Karpas-422 (cell line): ENCODE measurements at regions not wholly inside any gene's neighbourhood (a gene's known extent, or its start where the extent isn't known, plus 50 kb on each side); places are given as distances from the start of the nearest gene placed in this dataset.

Experiments used
- DNase-seq: peaks from one replicate; pipeline ENCODE4 v3.0.0-alpha.2; 2015
- H2AFZ ChIP-seq: fragments of 200-600 bp; sonication (generic); 2 replicates; pipeline ENCODE4 v1.6.1; 2014; ENCODE audit warnings: antibody characterized with exemption, low read length, mixed read lengths
- H3K27ac ChIP-seq: fragments of 200-600 bp; sonication (generic); 2 replicates; pipeline ENCODE4 v1.5.1; 2014; ENCODE audit warnings: mild to moderate bottlenecking, low read length, moderate library complexity
- H3K27me3 ChIP-seq: fragments of 200-600 bp; sonication (generic); 2 replicates; pipeline ENCODE4 v1.6.1; 2014; ENCODE audit warnings: low read length, mixed read lengths
- H3K36me3 ChIP-seq: fragments of 200-600 bp; sonication (generic); 2 replicates; pipeline ENCODE4 v1.6.1; 2014; ENCODE audit warnings: low read length, mixed read lengths; ENCODE audit not compliant: insufficient read depth
- H3K4me1 ChIP-seq: fragments of 200-600 bp; sonication (generic); 2 replicates; pipeline ENCODE4 v1.6.1; 2014; ENCODE audit warnings: mild to moderate bottlenecking, low read length, mixed read lengths
- H3K4me2 ChIP-seq: fragments of 200-600 bp; sonication (generic); 2 replicates; pipeline ENCODE4 v1.6.1; 2014; ENCODE audit warnings: low read length, low read depth, mild to moderate bottlenecking; ENCODE audit not compliant: poor library complexity, severe bottlenecking
- H3K4me3 ChIP-seq: fragments of 200-600 bp; sonication (generic); 2 replicates; pipeline ENCODE4 v1.5.1; 2014; ENCODE audit warnings: mild to moderate bottlenecking, antibody characterized with exemption, low read length, mixed read lengths
- H3K79me2 ChIP-seq: fragments of 200-600 bp; sonication (generic); 2 replicates; pipeline ENCODE4 v1.6.1; 2014; ENCODE audit warnings: mild to moderate bottlenecking, low read length, mixed read lengths
- H3K9ac ChIP-seq: fragments of 200-600 bp; sonication (generic); 2 replicates; pipeline ENCODE4 v1.6.0; 2014; ENCODE audit warnings: low read length
- H3K9me2 ChIP-seq: fragments of 200-600 bp; sonication (generic), shearing (Covaris generic); replicated peaks from 2 replicates; pipeline ENCODE4 v1.6.0; 2014; ENCODE audit warnings: mild to moderate bottlenecking, low read length, moderate library complexity; ENCODE audit not compliant: insufficient read depth
- H3K9me3 ChIP-seq: fragments of 300-700, 200-600 bp; sonication (generic); 2 replicates; pipeline ENCODE4 v1.6.1; 2014; ENCODE audit warnings: low read length, mixed read lengths
- H4K20me1 ChIP-seq: fragments of 200-600 bp; sonication (generic); 2 replicates; pipeline ENCODE4 v1.6.1; 2014; ENCODE audit warnings: mild to moderate bottlenecking, antibody characterized with exemption, low read length, low read depth; ENCODE audit not compliant: insufficient read depth

DNA sequence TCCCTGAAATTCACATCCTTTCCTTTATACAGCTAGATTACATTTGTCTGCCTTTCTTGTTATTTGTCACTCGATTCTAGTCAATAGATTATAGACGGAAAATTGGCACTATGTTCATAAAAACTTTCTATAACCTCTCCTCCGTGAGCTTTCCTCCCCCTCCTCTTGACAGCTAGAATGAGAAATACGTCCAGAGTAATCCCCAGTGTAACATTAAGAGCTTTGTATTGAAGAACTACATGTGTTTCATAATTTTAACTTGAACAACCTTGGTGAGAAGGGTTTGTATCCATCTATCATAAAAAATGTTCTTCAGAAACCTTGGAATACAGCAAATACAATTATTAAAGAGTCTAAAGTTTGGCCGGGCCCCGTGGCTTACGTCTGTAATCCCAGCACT lies 1707.4 kb downstream of the PCDH7 start:
- no peaks in the 10 kb centered on the region for H3K36me3 ChIP-seq
- no peaks in the 10 kb centered on the region for H3K4me1 ChIP-seq
- H4K20me1 ChIP-seq, result no peaks in the 10 kb centered on the region
- no peak overlapping the region for H3K4me3 ChIP-seq
- no peaks in the 10 kb centered on the region for H3K27me3 ChIP-seq
- H3K27ac ChIP-seq, result no peak overlapping the region
- no peak overlapping the region for H3K4me2 ChIP-seq
- no peaks in the 10 kb centered on the region for H3K9me2 ChIP-seq
- no peak for DNase-seq
- H3K9me3 ChIP-seq, result peaks cover 34% of the 10 kb centered on the region
- H2AFZ ChIP-seq, result no peak overlapping the region
- H3K9ac ChIP-seq, result no peak overlapping the region
- no peaks in the 10 kb centered on the region for H3K79me2 ChIP-seq

DNA sequence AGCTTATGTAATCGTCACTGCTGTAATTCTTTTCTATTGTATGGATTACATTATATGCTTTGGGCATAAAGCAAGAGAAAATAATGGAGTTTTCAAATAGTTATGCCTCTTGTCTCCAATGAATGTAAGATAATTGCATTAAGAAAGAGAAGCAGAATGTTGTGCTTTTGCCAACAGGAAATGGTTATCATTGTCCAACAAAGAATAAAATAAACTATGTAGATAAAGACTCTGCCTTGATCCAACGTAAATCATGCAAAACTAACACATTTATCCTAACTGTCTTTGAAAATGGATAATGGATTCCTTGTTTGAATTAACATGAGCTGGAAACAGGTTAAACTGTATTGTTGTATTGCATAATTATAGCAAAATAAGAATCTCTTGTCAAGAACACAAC lies 1709.0 kb downstream of the PCDH7 start:
- no peaks in the 10 kb centered on the region for H3K79me2 ChIP-seq
- no peak overlapping the region for H3K27ac ChIP-seq
- no peaks in the 10 kb centered on the region for H4K20me1 ChIP-seq
- no peaks in the 10 kb centered on the region for H3K36me3 ChIP-seq
- no peaks in the 10 kb centered on the region for H3K27me3 ChIP-seq
- no peak overlapping the region for H3K4me2 ChIP-seq
- no peak overlapping the region for H3K4me3 ChIP-seq
- no peak overlapping the region for H3K9ac ChIP-seq
- H3K4me1 ChIP-seq, result no peaks in the 10 kb centered on the region
- no peak overlapping the region for H2AFZ ChIP-seq
- no peaks in the 10 kb centered on the region for H3K9me2 ChIP-seq
- H3K9me3 ChIP-seq, result peaks cover 30% of the 10 kb centered on the region
- no peak for DNase-seq

GRCh38 chr4:32435308-32435707 lies 1715.1 kb downstream of the PCDH7 start:
- peaks cover 30% of the 10 kb centered on the region for H3K9me3 ChIP-seq

GRCh38 chr4:32436816-32437215 lies 1716.6 kb downstream of the PCDH7 start:
- no peaks in the 10 kb centered on the region for H3K79me2 ChIP-seq
- no peaks in the 10 kb centered on the region for H4K20me1 ChIP-seq
- no peak overlapping the region for H3K4me3 ChIP-seq
- no peak overlapping the region for H3K27ac ChIP-seq
- H3K4me2 ChIP-seq, result no peak overlapping the region
- H3K4me1 ChIP-seq, result no peaks in the 10 kb centered on the region
- H3K27me3 ChIP-seq, result no peaks in the 10 kb centered on the region
- H3K9me2 ChIP-seq, result no peaks in the 10 kb centered on the region
- no peak overlapping the region for H2AFZ ChIP-seq
- H3K36me3 ChIP-seq, result no peaks in the 10 kb centered on the region
- H3K9me3 ChIP-seq, result peaks cover 32% of the 10 kb centered on the region
- DNase-seq, result no peak
- H3K9ac ChIP-seq, result no peak overlapping the region

More at GRCh38 chr4:32435308-32435707, 1715.1 kb downstream of the PCDH7 start:
- Histone ChIP-seq H3K27ac (no peak overlapping the region), H3K27me3 (no peaks in the 10 kb centered on the region), H3K79me2 (no peaks in the 10 kb centered on the region), H3K36me3 (no peaks in the 10 kb centered on the region), H4K20me1 (no peaks in the 10 kb centered on the region), H2AFZ (no peak overlapping the region), H3K4me3 (no peak overlapping the region), H3K4me2 (no peak overlapping the region), H3K9ac (no peak overlapping the region), H3K9me2 (no peaks in the 10 kb centered on the region), H3K4me1 (no peaks in the 10 kb centered on the region)
- DNase-seq, result no peak

DNA sequence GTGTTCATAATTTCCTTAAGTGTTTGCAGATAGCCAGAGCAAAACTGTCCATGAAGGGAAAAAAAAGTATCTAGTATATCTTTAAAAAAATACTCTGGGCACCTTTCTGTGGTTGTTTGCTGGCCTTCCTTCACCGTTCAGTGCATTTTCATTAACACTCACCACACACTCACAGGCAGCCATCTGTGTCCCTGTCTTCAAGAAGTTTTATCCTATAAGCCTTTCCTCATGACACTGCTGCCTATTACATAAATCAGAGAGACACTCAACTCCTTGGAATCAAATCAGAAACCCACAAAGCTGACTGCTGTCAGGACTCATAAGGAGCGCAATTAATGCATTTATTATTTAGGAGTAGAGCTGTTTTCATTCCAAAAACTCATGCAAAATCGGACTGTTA lies 1720.2 kb downstream of the PCDH7 start:
- no peaks in the 10 kb centered on the region for H3K4me1 ChIP-seq
- H3K27ac ChIP-seq, result no peak overlapping the region
- DNase-seq, result no peak
- H4K20me1 ChIP-seq, result no peaks in the 10 kb centered on the region
- H3K27me3 ChIP-seq, result no peaks in the 10 kb centered on the region
- no peak overlapping the region for H3K9ac ChIP-seq
- H3K36me3 ChIP-seq, result no peaks in the 10 kb centered on the region
- no peak overlapping the region for H3K4me2 ChIP-seq
- no peak overlapping the region for H2AFZ ChIP-seq
- H3K9me3 ChIP-seq, result peaks cover 35% of the 10 kb centered on the region
- no peak overlapping the region for H3K4me3 ChIP-seq
- no peaks in the 10 kb centered on the region for H3K9me2 ChIP-seq
- no peaks in the 10 kb centered on the region for H3K79me2 ChIP-seq

- Histone ChIP-seq H3K27me3 (no peaks in the 10 kb centered on the region), H3K79me2 (no peaks in the 10 kb centered on the region), H3K4me1 (no peaks in the 10 kb centered on the region), H3K9ac (no peak overlapping the region), H3K4me3 (no peak overlapping the region), H3K36me3 (no peaks in the 10 kb centered on the region), H3K9me2 (no peaks in the 10 kb centered on the region), H4K20me1 (no peaks in the 10 kb centered on the region), H3K9me3 (peaks cover 37% of the 10 kb centered on the region), H2AFZ (no peak overlapping the region), H3K4me2 (no peak overlapping the region), H3K27ac (no peak overlapping the region)
- DNase-seq, result no peak
Measured at GRCh38 chr4:32454482-32454881, 1734.3 kb downstream of the PCDH7 start.

DNA sequence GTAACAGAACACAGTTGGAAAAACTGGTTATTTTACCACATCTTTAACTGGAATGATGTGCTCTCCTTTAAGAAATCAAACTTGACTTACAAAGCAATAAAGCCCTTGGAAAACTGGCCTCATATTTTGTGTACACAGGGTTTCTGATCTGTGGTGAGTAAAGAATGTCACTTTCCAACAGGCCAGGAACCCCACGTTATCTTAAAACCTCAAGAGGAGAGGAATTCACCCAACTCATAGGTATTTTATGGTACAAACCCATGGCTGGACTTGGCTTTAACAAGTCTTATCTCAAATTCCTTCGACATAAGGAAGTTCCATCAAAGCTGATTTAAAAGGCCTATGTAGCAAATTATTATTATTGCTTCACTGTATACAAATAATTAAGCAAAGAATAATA lies 1735.1 kb downstream of the PCDH7 start:
- Histone ChIP-seq H3K79me2 (no peaks in the 10 kb centered on the region), H3K4me1 (no peaks in the 10 kb centered on the region), H4K20me1 (no peaks in the 10 kb centered on the region), H3K9ac (no peak overlapping the region), H3K4me3 (no peak overlapping the region), H3K27ac (no peak overlapping the region), H3K9me3 (peaks cover 31% of the 10 kb centered on the region), H3K4me2 (no peak overlapping the region), H3K27me3 (no peaks in the 10 kb centered on the region), H2AFZ (no peak overlapping the region; the same call in 1 of the 2 replicates), H3K36me3 (no peaks in the 10 kb centered on the region), H3K9me2 (no peaks in the 10 kb centered on the region)
- DNase-seq, result no peak

- H3K4me3 ChIP-seq, result no peak overlapping the region
- H3K9ac ChIP-seq, result no peak overlapping the region
- no peaks in the 10 kb centered on the region for H3K27me3 ChIP-seq
- H2AFZ ChIP-seq, result no peak overlapping the region
- H3K79me2 ChIP-seq, result no peaks in the 10 kb centered on the region
- H3K9me3 ChIP-seq, result peaks cover 33% of the 10 kb centered on the region
- no peaks in the 10 kb centered on the region for H4K20me1 ChIP-seq
- H3K9me2 ChIP-seq, result no peaks in the 10 kb centered on the region
- DNase-seq, result no peak
- H3K36me3 ChIP-seq, result no peaks in the 10 kb centered on the region
- H3K4me2 ChIP-seq, result no peak overlapping the region
- H3K27ac ChIP-seq, result no peak overlapping the region
- H3K4me1 ChIP-seq, result no peaks in the 10 kb centered on the region
Measured at GRCh38 chr4:32460972-32461371, 1740.8 kb downstream of the PCDH7 start.

- DNase-seq, result peak; percentile 51
- no peaks in the 10 kb centered on the region for H4K20me1 ChIP-seq
- no peak overlapping the region for H3K9ac ChIP-seq
- H3K4me2 ChIP-seq, result no peak overlapping the region
- H3K4me3 ChIP-seq, result no peak overlapping the region
- no peaks in the 10 kb centered on the region for H3K36me3 ChIP-seq
- H3K27me3 ChIP-seq, result no peaks in the 10 kb centered on the region
- H3K9me3 ChIP-seq, result peaks cover 36% of the 10 kb centered on the region
- H3K9me2 ChIP-seq, result no peaks in the 10 kb centered on the region
- H3K4me1 ChIP-seq, result no peaks in the 10 kb centered on the region
- no peak overlapping the region for H3K27ac ChIP-seq
- no peaks in the 10 kb centered on the region for H3K79me2 ChIP-seq
- H2AFZ ChIP-seq, result no peak overlapping the region
Measured at GRCh38 chr4:32462944-32463343, 1742.8 kb downstream of the PCDH7 start.
